WI38 (cell line): ENCODE measurements at regions not wholly inside any gene's neighbourhood (a gene's known extent, or its start where the extent isn't known, plus 50 kb on each side); places are given as distances from the start of the nearest gene placed in this dataset.

Experiments used
- H3K4me3 ChIP-seq: 2 replicates; pipeline ENCODE4 v1.5.1; 2011; ENCODE audit warnings: low read depth, mild to moderate bottlenecking, control low read depth, low read length
- TF ChIP-seq, protein P1 (sequence below): IDR thresholded peaks from 2 replicates; pipeline ENCODE4 v1.5.1; 2012; ENCODE audit warnings: low read depth, mild to moderate bottlenecking, control low read depth, low read length

- H3K4me3 ChIP-seq = no peak overlapping the region
These were observed 555.5 kb upstream of the LRRTM4 start for GRCh38 chr2:78077633-78078032.

DNA sequence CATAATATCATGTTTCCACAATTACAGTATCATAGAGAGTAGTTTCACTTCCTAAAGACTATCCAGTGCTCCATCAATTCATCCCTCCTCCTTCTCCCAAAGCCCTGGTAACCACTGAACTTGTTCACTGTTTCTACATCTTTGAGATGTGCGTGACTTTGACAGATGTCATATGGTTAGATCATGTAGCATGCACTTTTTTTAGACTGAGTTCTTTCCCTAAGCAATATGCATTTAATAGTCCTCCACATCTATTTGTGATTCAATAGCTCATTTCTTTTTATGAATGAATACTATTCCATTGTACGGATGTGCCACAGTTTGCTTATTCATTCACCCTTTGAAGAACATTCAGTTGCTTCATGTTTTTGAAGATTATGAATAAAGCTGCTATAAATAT, 560.4 kb upstream of the LRRTM4 start:
- TF ChIP-seq, protein P1, sequence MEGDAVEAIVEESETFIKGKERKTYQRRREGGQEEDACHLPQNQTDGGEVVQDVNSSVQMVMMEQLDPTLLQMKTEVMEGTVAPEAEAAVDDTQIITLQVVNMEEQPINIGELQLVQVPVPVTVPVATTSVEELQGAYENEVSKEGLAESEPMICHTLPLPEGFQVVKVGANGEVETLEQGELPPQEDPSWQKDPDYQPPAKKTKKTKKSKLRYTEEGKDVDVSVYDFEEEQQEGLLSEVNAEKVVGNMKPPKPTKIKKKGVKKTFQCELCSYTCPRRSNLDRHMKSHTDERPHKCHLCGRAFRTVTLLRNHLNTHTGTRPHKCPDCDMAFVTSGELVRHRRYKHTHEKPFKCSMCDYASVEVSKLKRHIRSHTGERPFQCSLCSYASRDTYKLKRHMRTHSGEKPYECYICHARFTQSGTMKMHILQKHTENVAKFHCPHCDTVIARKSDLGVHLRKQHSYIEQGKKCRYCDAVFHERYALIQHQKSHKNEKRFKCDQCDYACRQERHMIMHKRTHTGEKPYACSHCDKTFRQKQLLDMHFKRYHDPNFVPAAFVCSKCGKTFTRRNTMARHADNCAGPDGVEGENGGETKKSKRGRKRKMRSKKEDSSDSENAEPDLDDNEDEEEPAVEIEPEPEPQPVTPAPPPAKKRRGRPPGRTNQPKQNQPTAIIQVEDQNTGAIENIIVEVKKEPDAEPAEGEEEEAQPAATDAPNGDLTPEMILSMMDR = no peak

More at GRCh38 chr2:78077633-78078032, 555.5 kb upstream of the LRRTM4 start:
- TF ChIP-seq, protein P1 = no peak

GRCh38 chr2:78093436-78093835, 571.3 kb upstream of the LRRTM4 start:
- H3K4me3 ChIP-seq = no peak overlapping the region
- TF ChIP-seq, protein P1 = no peak

More for the DNA sequence above, 560.4 kb upstream of the LRRTM4 start:
- H3K4me3 ChIP-seq = no peak overlapping the region

- no peak overlapping the region for H3K4me3 ChIP-seq
These were observed 587.1 kb upstream of the LRRTM4 start for GRCh38 chr2:78109272-78109671.

DNA sequence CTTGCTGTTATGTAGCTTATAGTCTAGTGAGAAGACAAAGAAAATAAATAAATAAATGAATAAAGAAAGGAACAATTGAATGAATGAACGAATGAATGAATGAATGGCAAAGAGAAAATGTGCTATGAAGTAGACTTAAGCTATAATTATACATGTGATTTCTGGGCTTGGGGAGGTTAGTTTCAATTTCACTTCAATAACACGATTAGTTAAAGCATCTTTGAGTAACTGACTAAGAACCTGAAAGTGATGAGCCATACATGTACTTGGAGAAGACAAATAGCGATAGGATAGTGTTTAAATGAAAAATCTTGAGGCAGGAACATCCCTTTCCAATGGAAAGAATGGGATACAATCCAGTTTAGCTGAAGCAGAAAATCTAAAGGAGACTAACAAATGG, 593.1 kb upstream of the LRRTM4 start:
- H3K4me3 ChIP-seq = no peak overlapping the region
- TF ChIP-seq, protein P1 = no peak

More at GRCh38 chr2:78109272-78109671, 587.1 kb upstream of the LRRTM4 start:
- TF ChIP-seq, protein P1 = no peak

DNA sequence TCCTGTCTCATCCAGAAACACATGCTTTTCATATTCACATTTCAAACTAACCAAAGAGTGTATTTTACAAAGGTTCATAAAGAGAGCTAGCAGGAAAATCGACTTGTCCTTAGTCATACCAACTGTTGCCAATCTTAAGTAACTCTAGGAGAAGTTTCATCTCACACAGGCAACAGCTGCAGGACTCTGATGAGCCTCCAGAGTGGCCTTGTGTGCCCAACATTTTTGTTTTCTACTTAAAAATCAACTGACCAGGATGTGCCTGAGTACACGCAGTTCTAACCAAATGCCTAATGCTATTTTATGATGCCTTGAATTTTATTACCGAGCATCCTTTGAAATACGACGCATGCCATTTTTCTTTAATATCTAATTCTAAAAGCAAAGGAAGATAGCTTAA, 595.9 kb upstream of the LRRTM4 start:
- TF ChIP-seq, protein P1 = no peak
- H3K4me3 ChIP-seq = no peak overlapping the region

GRCh38 chr2:78120275-78120674, 598.1 kb upstream of the LRRTM4 start:
- no peak overlapping the region for H3K4me3 ChIP-seq
- TF ChIP-seq, protein P1 = no peak
